Pancreas (tissue), 10 donors: ENCODE measurements at regions not wholly inside any gene's neighbourhood (a gene's known extent, or its start where the extent isn't known, plus 50 kb on each side); places are given as distances from the start of the nearest gene placed in this dataset.

Experiments
- ATAC-seq, 4 donors: fragments of 200-7000 bp; cut with Tn5 transposase; one replicate each; pipeline versions ENCODE4 v1.8.0 to v1.9.1; 2020; ENCODE audit warnings: mild to moderate bottlenecking in 4 of 4, moderate library complexity in 4 of 4
- DNase-seq, 6 donors: peaks; one replicate each; pipeline ENCODE4 v3.0.0-alpha.2; 2020
- FAIRE-seq: peaks from 2 replicates; lab custom pipeline; 2012; peaks lifted over from hg19 to GRCh38; lab: Jason Lieb, UNC
- H3K27ac ChIP-seq, 4 donors: fragments of 200-600 bp; sonication (generic); 1 replicate in 3 of 4; 2 replicates in 1 of 4; pipeline versions ENCODE4 v1.5.0 to v1.8.0; 2020
- H3K27me3 ChIP-seq, 4 donors: fragments of 200-600 bp; one replicate each; pipeline ENCODE4 v1.8.0; 2021
- H3K36me3 ChIP-seq, 3 donors: fragments of 200-600 bp; sonication (generic) in 1 of 3; one replicate each; pipeline versions ENCODE4 v1.5.0 to v1.8.0; 2020 to 2021
- H3K4me1 ChIP-seq, 3 donors: fragments of 200-600 bp; one replicate each; pipeline ENCODE4 v1.8.0; 2021
- H3K4me3 ChIP-seq, 4 donors: fragments of 200-600 bp; sonication (generic) in 2 of 4; one replicate each; pipeline versions ENCODE4 v1.5.0 to v1.8.0; 2020 to 2021
- H3K9me3 ChIP-seq, 4 donors: fragments of 200-600 bp; one replicate each; pipeline ENCODE4 v1.8.0; 2021
- CTCF ChIP-seq, 4 donors: fragments of 200-600 bp; sonication (generic) in 3 of 4; IDR thresholded peaks; one replicate each; pipeline versions ENCODE4 v1.5.0 to v1.8.0; 2021; ENCODE audit warnings: antibody characterized with exemption in 4 of 4
- WGBS, 2 donors: extraction: QIAGEN DNeasy Blood & Tissue Kit; methylation state at CpG; one replicate each; pipeline ENCODE4 v1.1.7; 2013; 5-methylcytosine and 5-hydroxymethylcytosine counted together
- intact Hi-C, 3 donors: fragments of 100-400 bp; cut with DNase I; formaldehyde crosslinking; loops; one replicate each; pipeline versions ENCODE4 v1.11.1 to v1.14.2; 2022
- donor health status: healthy with polysubstance abuse.
- donor health status: DM: no; HTN: no; CAD: no; lungs with moderate emphysema.
- donor health status: DM: no; HTN: no; CAD: no.
- donor health status: control.
- donor health status: control.
- donor health status: Bipolar disorder and iron deficiency.
- donor health status: DM: yes; HTN: yes; CAD: no.
- donor health status: DM: no; HTN: no; CAD: no.
- donor health status: DM: no; HTN: no; CAD: no.
- donor health status: DM: yes; HTN: yes; CAD: no.

GRCh38 chr22:25367756-25368155 lies 148.3 kb downstream of the CRYBB2 start:
- intact Hi-C loops = loop anchor here in 1 of 3 donors (10.0 kb wide), 1 partner anchor 77 kb away; no protein-coding TSS in a partner anchor
- no peak for TF ChIP-seq CTCF (IDR thresholded peaks at IDR 0.05)
- Histone ChIP-seq H3K27ac (no peak overlapping the region), H3K27me3 (no peaks in the 10 kb centered on the region), H3K4me1 (no peaks in the 10 kb centered on the region), H3K36me3 (no peaks in the 10 kb centered on the region), H3K4me3 (no peak overlapping the region), H3K9me3 (no peaks in the 10 kb centered on the region)
- 91 to 94% methylated on average over 18 of the region's 18 CpGs for WGBS, 2 donors
- no peak for ATAC-seq
- FAIRE-seq = no peak
- peak in 1 of 6 donors; percentile 30 for DNase-seq

GRCh38 chr22:25368271-25368670 lies 148.8 kb downstream of the CRYBB2 start:
- DNase-seq = no peak
- H3K4me1 ChIP-seq = no peaks in the 10 kb centered on the region
- no peaks in the 10 kb centered on the region for H3K36me3 ChIP-seq
- H3K4me3 ChIP-seq = no peak overlapping the region
- H3K9me3 ChIP-seq = no peaks in the 10 kb centered on the region
- no peaks in the 10 kb centered on the region for H3K27me3 ChIP-seq
- H3K27ac ChIP-seq = no peak overlapping the region
- intact Hi-C loops = loop anchor here in 1 of 3 donors (10.0 kb wide), 1 partner anchor 77 kb away; no protein-coding TSS in a partner anchor
- 65 to 68% methylated on average over 5 of the region's 5 CpGs for WGBS, 2 donors
- no peak for TF ChIP-seq CTCF (IDR thresholded peaks at IDR 0.05)
- no peak for FAIRE-seq
- ATAC-seq = peak in 3 of 4 donors; percentile 27 to 31 (median 29)

GRCh38 chr22:25369041-25369440 lies 149.6 kb downstream of the CRYBB2 start:
- Histone ChIP-seq H3K27ac (no peak overlapping the region), H3K4me3 (no peak overlapping the region), H3K36me3 (no peaks in the 10 kb centered on the region), H3K4me1 (no peaks in the 10 kb centered on the region), H3K9me3 (no peaks in the 10 kb centered on the region), H3K27me3 (no peaks in the 10 kb centered on the region)
- intact Hi-C loops = loop anchor here in 1 of 3 donors (10.0 kb wide), 1 partner anchor 76 kb away; no protein-coding TSS in a partner anchor
- FAIRE-seq (no peak), ATAC-seq (no peak), DNase-seq (peak in 1 of 6 donors; percentile 50)
- TF ChIP-seq CTCF (IDR thresholded peaks at IDR 0.05) = no peak
- 88 to 91% methylated on average over 5 of the region's 5 CpGs for WGBS, 2 donors

- Histone ChIP-seq H3K4me3 (no peak overlapping the region), H3K4me1 (no peaks in the 10 kb centered on the region), H3K27me3 (no peaks in the 10 kb centered on the region), H3K9me3 (no peaks in the 10 kb centered on the region), H3K27ac (no peak overlapping the region), H3K36me3 (no peaks in the 10 kb centered on the region)
- FAIRE-seq (no peak), DNase-seq (peak in 1 of 6 donors; percentile 12), ATAC-seq (no peak)
- WGBS, 2 donors = 94 to 95% methylated on average over 11 of the region's 11 CpGs
- intact Hi-C loops = no loop called here
- TF ChIP-seq CTCF (IDR thresholded peaks at IDR 0.05) = no peak
Measured at GRCh38 chr22:25370322-25370721, 150.9 kb downstream of the CRYBB2 start.

GRCh38 chr22:25372000-25372595 lies 152.7 kb downstream of the CRYBB2 start:
- no peaks in the 10 kb centered on the region for H3K27me3 ChIP-seq
- WGBS, 2 donors = 93 to 95% methylated on average over 16 of the region's 16 CpGs
- no peak overlapping the region for H3K27ac ChIP-seq
- no peaks in the 10 kb centered on the region for H3K36me3 ChIP-seq
- no peak for ATAC-seq
- FAIRE-seq = no peak
- no peak overlapping the region for H3K4me3 ChIP-seq
- no peak for TF ChIP-seq CTCF (IDR thresholded peaks at IDR 0.05)
- intact Hi-C loops = no loop called here
- H3K4me1 ChIP-seq = no peaks in the 10 kb centered on the region
- DNase-seq = peak in 1 of 6 donors; percentile 37
- H3K9me3 ChIP-seq = no peaks in the 10 kb centered on the region
